ENCODE measurements at regions not wholly inside any gene's neighbourhood (a gene's known extent, or its start where the extent isn't known, plus 50 kb on each side); places are given as distances from the start of the nearest gene placed in this dataset.

- intact Hi-C loops (cut with DNase I) = loop anchor here (5.0 kb wide), 1 partner anchor 1911 kb away; no protein-coding TSS in a partner anchor
- H3K4me3 ChIP-seq = no peak overlapping the region
Measured at GRCh38 chr6:165077876-165078275, 231.5 kb downstream of the C6orf118 start.

GRCh38 chr6:165071906-165072305 lies 237.5 kb downstream of the C6orf118 start:
- no peaks in the 10 kb centered on the region for H3K4me1 ChIP-seq
- TF ChIP-seq, protein P1, sequence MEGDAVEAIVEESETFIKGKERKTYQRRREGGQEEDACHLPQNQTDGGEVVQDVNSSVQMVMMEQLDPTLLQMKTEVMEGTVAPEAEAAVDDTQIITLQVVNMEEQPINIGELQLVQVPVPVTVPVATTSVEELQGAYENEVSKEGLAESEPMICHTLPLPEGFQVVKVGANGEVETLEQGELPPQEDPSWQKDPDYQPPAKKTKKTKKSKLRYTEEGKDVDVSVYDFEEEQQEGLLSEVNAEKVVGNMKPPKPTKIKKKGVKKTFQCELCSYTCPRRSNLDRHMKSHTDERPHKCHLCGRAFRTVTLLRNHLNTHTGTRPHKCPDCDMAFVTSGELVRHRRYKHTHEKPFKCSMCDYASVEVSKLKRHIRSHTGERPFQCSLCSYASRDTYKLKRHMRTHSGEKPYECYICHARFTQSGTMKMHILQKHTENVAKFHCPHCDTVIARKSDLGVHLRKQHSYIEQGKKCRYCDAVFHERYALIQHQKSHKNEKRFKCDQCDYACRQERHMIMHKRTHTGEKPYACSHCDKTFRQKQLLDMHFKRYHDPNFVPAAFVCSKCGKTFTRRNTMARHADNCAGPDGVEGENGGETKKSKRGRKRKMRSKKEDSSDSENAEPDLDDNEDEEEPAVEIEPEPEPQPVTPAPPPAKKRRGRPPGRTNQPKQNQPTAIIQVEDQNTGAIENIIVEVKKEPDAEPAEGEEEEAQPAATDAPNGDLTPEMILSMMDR (IDR thresholded peaks at IDR 0.05) = no peak
- no peak overlapping the region for H3K4me3 ChIP-seq
- H3K27me3 ChIP-seq = no peaks in the 10 kb centered on the region
- intact Hi-C loops (cut with DNase I) = no loop called here
- no peak for DNase-seq (ENCODE audit: extremely low spot score in 2 of 2)
- no peaks in the 10 kb centered on the region for H3K36me3 ChIP-seq
- no peaks in the 10 kb centered on the region for H3K9me3 ChIP-seq
- no peak overlapping the region for H3K27ac ChIP-seq

More at GRCh38 chr6:165077876-165078275, 231.5 kb downstream of the C6orf118 start:
- Histone ChIP-seq H3K9me3 (no peaks in the 10 kb centered on the region), H3K4me1 (no peaks in the 10 kb centered on the region), H3K27ac (no peak overlapping the region), H3K36me3 (no peaks in the 10 kb centered on the region), H3K27me3 (no peaks in the 10 kb centered on the region)
- DNase-seq (ENCODE audit: extremely low spot score in 2 of 2) = no peak
- TF ChIP-seq, protein P1 (IDR thresholded peaks at IDR 0.05) = no peak
- TF ChIP-seq POLR2A (IDR thresholded peaks at IDR 0.05) (no peak), POLR2AphosphoS5 (IDR thresholded peaks at IDR 0.05; ENCODE audit: insufficient read depth in 1 of 2, low read depth in 1 of 2) (no peak)

DNA sequence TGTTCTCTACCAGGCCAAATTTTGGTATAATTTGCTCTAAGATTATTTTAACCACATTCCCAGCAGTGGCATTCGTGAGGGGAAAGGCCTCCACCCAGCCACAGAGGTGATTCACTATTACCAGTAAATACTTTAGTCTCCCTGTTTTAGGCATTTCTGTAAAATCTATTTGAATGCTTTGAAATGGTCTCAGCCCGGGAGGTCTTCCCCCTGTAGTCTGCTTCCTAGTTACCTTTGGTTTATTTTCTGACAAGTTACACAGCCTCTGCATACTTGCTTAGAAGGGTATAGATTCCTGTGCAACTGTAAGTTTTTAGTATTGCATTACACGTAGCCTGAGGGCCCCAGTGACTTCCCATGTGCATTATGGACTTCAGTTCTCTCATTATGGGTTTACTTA lies 248.7 kb downstream of the C6orf118 start:
- H3K27ac ChIP-seq = no peak overlapping the region
- H3K9me3 ChIP-seq = no peaks in the 10 kb centered on the region
- no peaks in the 10 kb centered on the region for H3K4me1 ChIP-seq
- intact Hi-C loops (cut with DNase I) = no loop called here
- no peaks in the 10 kb centered on the region for H3K36me3 ChIP-seq
- no peaks in the 10 kb centered on the region for H3K27me3 ChIP-seq
- H3K4me3 ChIP-seq = no peak overlapping the region
- TF ChIP-seq POLR2A (IDR thresholded peaks at IDR 0.05) (no peak), POLR2AphosphoS5 (IDR thresholded peaks at IDR 0.05; ENCODE audit: insufficient read depth in 1 of 2, low read depth in 1 of 2) (no peak)
- TF ChIP-seq, protein P1 (IDR thresholded peaks at IDR 0.05) = no peak
- DNase-seq (ENCODE audit: extremely low spot score in 2 of 2) = no peak

- Histone ChIP-seq H3K9me3 (no peaks in the 10 kb centered on the region), H3K27me3 (no peaks in the 10 kb centered on the region), H3K36me3 (no peaks in the 10 kb centered on the region), H3K4me3 (no peak overlapping the region), H3K4me1 (no peaks in the 10 kb centered on the region), H3K27ac (no peak overlapping the region)
- TF ChIP-seq, protein P1 (IDR thresholded peaks at IDR 0.05) = no peak
- no peak for TF ChIP-seq POLR2A (IDR thresholded peaks at IDR 0.05)
- no peak for TF ChIP-seq POLR2AphosphoS5 (IDR thresholded peaks at IDR 0.05; ENCODE audit: insufficient read depth in 1 of 2, low read depth in 1 of 2)
- intact Hi-C loops (cut with DNase I) = no loop called here
- DNase-seq (ENCODE audit: extremely low spot score in 2 of 2) = no peak
Measured at GRCh38 chr6:165059032-165059431, 250.4 kb downstream of the C6orf118 start.

DNA sequence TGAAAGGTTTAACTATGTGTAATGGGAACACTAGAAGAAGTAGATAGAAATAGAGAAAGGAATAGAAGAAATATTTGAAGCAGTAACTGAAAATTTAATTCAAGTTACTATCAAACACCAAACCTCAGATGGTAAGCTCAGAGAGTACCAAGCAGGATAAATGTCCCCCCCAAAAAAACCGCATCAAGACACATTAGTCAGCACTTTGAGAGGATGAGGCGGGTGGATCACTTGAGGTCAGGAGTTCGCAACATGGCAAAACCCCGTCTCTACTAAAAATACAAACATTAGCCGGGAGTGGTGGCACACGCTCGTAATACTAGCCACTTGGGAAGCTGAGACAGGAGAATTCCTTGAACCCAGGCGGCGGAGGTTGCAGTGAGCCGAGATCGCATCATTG lies 253.1 kb downstream of the C6orf118 start:
- H3K9me3 ChIP-seq = no peaks in the 10 kb centered on the region
- H3K27me3 ChIP-seq = no peaks in the 10 kb centered on the region
- no peak overlapping the region for H3K4me3 ChIP-seq
- intact Hi-C loops (cut with DNase I) = no loop called here
- no peak for DNase-seq (ENCODE audit: extremely low spot score in 2 of 2)
- TF ChIP-seq, protein P1 (IDR thresholded peaks at IDR 0.05) = no peak
- TF ChIP-seq POLR2AphosphoS5 (IDR thresholded peaks at IDR 0.05; ENCODE audit: insufficient read depth in 1 of 2, low read depth in 1 of 2) = no peak
- TF ChIP-seq POLR2A (IDR thresholded peaks at IDR 0.05) = no peak
- H3K4me1 ChIP-seq = no peaks in the 10 kb centered on the region
- no peaks in the 10 kb centered on the region for H3K36me3 ChIP-seq
- no peak overlapping the region for H3K27ac ChIP-seq
